ENCODE measurements at regions not wholly inside any gene's neighbourhood (a gene's known extent, or its start where the extent isn't known, plus 50 kb on each side); places are given as distances from the start of the nearest gene placed in this dataset.

DNA sequence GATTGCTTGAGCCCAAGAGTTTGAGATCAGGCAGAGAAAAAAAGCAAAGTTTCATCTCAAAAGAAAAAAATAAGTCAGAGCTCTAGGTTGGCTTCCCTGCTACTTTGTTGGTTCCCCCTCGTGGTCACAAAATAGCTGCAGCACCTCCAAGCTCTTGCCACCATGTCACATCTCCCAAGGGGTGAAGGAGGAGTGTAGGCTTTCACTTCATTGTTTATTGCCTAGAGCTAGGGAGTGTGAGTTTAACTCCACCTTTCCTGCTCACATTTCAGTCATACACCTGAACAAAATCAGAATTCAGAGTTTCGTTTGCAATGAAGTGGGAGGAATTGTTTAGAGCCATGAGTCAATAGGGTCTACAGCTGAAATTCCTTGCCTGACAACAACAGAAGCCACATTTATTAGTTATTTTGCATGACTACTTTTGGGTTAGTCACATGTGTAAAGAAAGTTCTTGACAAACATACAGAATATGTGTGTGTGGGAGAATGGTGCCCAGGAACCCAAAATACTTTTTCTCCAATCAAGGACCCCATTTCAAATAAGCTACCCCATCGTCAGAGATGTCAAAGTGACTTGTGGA, 56.2 kb upstream of the UFL1 start:
- TF ChIP-seq EZH2 (IDR thresholded peaks at IDR 0.05): no peak
- TF ChIP-seq, protein P1, sequence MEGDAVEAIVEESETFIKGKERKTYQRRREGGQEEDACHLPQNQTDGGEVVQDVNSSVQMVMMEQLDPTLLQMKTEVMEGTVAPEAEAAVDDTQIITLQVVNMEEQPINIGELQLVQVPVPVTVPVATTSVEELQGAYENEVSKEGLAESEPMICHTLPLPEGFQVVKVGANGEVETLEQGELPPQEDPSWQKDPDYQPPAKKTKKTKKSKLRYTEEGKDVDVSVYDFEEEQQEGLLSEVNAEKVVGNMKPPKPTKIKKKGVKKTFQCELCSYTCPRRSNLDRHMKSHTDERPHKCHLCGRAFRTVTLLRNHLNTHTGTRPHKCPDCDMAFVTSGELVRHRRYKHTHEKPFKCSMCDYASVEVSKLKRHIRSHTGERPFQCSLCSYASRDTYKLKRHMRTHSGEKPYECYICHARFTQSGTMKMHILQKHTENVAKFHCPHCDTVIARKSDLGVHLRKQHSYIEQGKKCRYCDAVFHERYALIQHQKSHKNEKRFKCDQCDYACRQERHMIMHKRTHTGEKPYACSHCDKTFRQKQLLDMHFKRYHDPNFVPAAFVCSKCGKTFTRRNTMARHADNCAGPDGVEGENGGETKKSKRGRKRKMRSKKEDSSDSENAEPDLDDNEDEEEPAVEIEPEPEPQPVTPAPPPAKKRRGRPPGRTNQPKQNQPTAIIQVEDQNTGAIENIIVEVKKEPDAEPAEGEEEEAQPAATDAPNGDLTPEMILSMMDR (IDR thresholded peaks at IDR 0.05): no peak
- TF ChIP-seq EZH2phosphoT487 (IDR thresholded peaks at IDR 0.05): no peak
- Histone ChIP-seq H3K36me3 (no peaks in the 10 kb centered on the region), H3F3A (ENCODE audit: low read depth) (no peaks in the 10 kb centered on the region), H3K27me3 (no peaks in the 10 kb centered on the region), H3K4me1 (no peaks in the 10 kb centered on the region), H3K9me3 (ENCODE audit: low read depth) (no peaks in the 10 kb centered on the region), H4K20me1 (ENCODE audit: low read depth) (no peaks in the 10 kb centered on the region), H2AFZ (replicated peaks) (no peak overlapping the region), H3K4me3 (no peak overlapping the region), H3K79me2 (ENCODE audit: low read depth) (no peaks in the 10 kb centered on the region), H3K4me2 (no peak overlapping the region), H3K9ac (no peak overlapping the region), H3K27ac (no peak overlapping the region)
- H3K4me1 Mint-ChIP-seq: peaks cover 3% of the 10 kb centered on the region
- no peaks in the 10 kb centered on the region for H3K36me3 Mint-ChIP-seq
- H3K27me3 Mint-ChIP-seq (ENCODE audit: insufficient read depth, low read depth): no peaks in the 10 kb centered on the region
- no peaks in the 10 kb centered on the region for H3K9me3 Mint-ChIP-seq
- no peak overlapping the region for H3K4me3 Mint-ChIP-seq
- no peak for DNase-seq (ENCODE audit: low spot score)
- no peak overlapping the region for H3K27ac Mint-ChIP-seq

DNA sequence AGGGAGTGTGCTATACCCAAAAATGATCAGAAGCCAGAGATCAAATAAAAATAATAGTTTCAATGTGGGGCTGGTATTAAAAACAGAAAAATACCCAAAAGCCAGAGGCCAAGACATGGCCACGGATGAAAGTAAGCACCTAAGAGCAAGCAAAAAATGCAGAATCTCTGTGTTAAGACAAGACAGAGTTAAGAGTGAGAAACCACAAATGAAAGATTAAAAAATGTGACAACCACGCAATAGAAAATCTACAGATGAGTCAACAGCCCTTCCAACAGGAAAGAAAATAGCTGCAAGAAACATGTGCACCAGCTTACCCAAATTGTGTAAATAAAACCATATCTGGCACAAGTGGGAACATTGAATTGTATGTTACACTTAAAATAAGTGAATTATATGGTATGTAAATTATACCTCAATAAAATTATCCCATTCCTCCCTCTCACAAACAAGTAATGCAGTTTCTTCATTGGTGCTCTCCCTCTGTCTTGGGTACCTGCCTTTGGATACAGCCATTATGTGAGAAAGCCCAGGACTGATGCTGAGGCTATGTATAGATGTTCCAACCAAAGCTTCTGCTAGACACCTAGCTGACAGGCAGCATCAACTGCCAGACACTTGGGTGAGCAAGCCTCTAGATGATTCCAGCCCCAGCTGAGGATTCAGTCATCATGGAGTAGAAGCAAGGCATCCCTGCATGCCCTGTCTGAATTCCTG, 55.3 kb upstream of the UFL1 start:
- Histone ChIP-seq H3K27me3 (no peaks in the 10 kb centered on the region), H3K4me2 (no peak overlapping the region), H3K27ac (no peak overlapping the region), H3K36me3 (no peaks in the 10 kb centered on the region), H3K4me1 (no peaks in the 10 kb centered on the region), H3K9ac (no peak overlapping the region), H4K20me1 (ENCODE audit: low read depth) (no peaks in the 10 kb centered on the region), H3K4me3 (no peak overlapping the region), H3K79me2 (ENCODE audit: low read depth) (no peaks in the 10 kb centered on the region), H2AFZ (replicated peaks) (no peak overlapping the region), H3F3A (ENCODE audit: low read depth) (no peaks in the 10 kb centered on the region), H3K9me3 (ENCODE audit: low read depth) (no peaks in the 10 kb centered on the region)
- Mint-ChIP-seq H3K36me3 (no peaks in the 10 kb centered on the region), H3K27ac (no peak overlapping the region), H3K27me3 (ENCODE audit: insufficient read depth, low read depth) (no peaks in the 10 kb centered on the region), H3K4me3 (no peak overlapping the region), H3K4me1 (peaks cover 3% of the 10 kb centered on the region), H3K9me3 (no peaks in the 10 kb centered on the region)
- no peak for DNase-seq (ENCODE audit: low spot score)
- TF ChIP-seq EZH2phosphoT487 (IDR thresholded peaks at IDR 0.05) (no peak), EZH2 (IDR thresholded peaks at IDR 0.05) (no peak)
- TF ChIP-seq, protein P1 (IDR thresholded peaks at IDR 0.05): no peak

DNA sequence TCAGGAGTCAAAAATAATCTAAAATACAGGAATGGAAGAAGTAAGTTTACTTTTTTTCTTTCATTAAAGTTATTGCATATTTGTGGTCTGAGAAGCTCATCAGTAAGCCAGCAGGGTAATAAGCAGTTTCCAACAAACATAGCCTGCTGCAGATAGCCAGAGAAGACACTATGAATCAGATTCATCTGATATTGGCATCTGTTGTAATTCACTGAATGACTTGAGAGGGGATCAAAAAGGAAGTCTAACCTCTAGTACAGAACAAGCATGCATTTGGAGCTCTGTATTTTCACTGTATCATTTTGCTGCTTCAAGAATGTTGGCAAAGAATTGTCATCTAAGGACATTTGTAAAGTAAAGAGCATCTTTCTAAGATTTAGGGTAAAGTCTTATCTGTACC, 53.8 kb upstream of the UFL1 start:
- peaks cover 3% of the 10 kb centered on the region for H3K4me1 Mint-ChIP-seq
- H3K9me3 Mint-ChIP-seq: no peaks in the 10 kb centered on the region

More for the DNA sequence above, 53.8 kb upstream of the UFL1 start:
- Histone ChIP-seq H3K9ac (no peak overlapping the region), H3K4me3 (no peak overlapping the region), H2AFZ (replicated peaks) (no peak overlapping the region), H3K9me3 (ENCODE audit: low read depth) (no peaks in the 10 kb centered on the region), H3K36me3 (no peaks in the 10 kb centered on the region), H3K27me3 (no peaks in the 10 kb centered on the region), H3K4me1 (no peaks in the 10 kb centered on the region), H3K4me2 (no peak overlapping the region), H3K27ac (no peak overlapping the region), H4K20me1 (ENCODE audit: low read depth) (no peaks in the 10 kb centered on the region), H3F3A (ENCODE audit: low read depth) (no peaks in the 10 kb centered on the region), H3K79me2 (ENCODE audit: low read depth) (no peaks in the 10 kb centered on the region)
- no peak for DNase-seq (ENCODE audit: low spot score)
- no peaks in the 10 kb centered on the region for H3K27me3 Mint-ChIP-seq (ENCODE audit: insufficient read depth, low read depth)
- no peak overlapping the region for H3K4me3 Mint-ChIP-seq
- no peak overlapping the region for H3K27ac Mint-ChIP-seq
- no peaks in the 10 kb centered on the region for H3K36me3 Mint-ChIP-seq
- TF ChIP-seq, protein P1 (IDR thresholded peaks at IDR 0.05): no peak
- TF ChIP-seq EZH2phosphoT487 (IDR thresholded peaks at IDR 0.05): no peak
- no peak for TF ChIP-seq EZH2 (IDR thresholded peaks at IDR 0.05)

All from neural progenitor cell (in vitro differentiated cells).